SK-N-SH (cell line): ENCODE measurements at regions not wholly inside any gene's neighbourhood (a gene's known extent, or its start where the extent isn't known, plus 50 kb on each side); places are given as distances from the start of the nearest gene placed in this dataset.

Experiments
- FOXM1 ChIP-seq: IDR thresholded peaks from 2 replicates; pipeline ENCODE4 v1.4.0; 2012; ENCODE audit warnings: low read depth, mild to moderate bottlenecking
- JUND ChIP-seq: IDR thresholded peaks from 2 replicates; pipeline ENCODE4 v1.4.0; 2012
- RFX5 ChIP-seq: IDR thresholded peaks from 2 replicates; pipeline ENCODE4 v1.6.1; 2012; ENCODE audit warnings: mild to moderate bottlenecking, improper control_type of control experiment, low read length
- RXRA ChIP-seq: IDR thresholded peaks from 2 replicates; pipeline ENCODE4 v1.4.0; 2012; ENCODE audit warnings: low read depth, mild to moderate bottlenecking, borderline replicate concordance
- SMC3 ChIP-seq: IDR thresholded peaks from 2 replicates; pipeline ENCODE4 v1.6.1; 2012; ENCODE audit warnings: low read depth, low read length, improper control_type of control experiment
- TEAD4 ChIP-seq: IDR thresholded peaks from 2 replicates; pipeline ENCODE4 v1.4.0; 2012; ENCODE audit warnings: mild to moderate bottlenecking, borderline replicate concordance; ENCODE audit not compliant: insufficient read depth
- YY1 ChIP-seq: IDR thresholded peaks from 2 replicates; pipeline ENCODE4 v1.4.0; 2012; ENCODE audit warnings: low read depth, mild to moderate bottlenecking
- TF ChIP-seq, protein P1 (sequence below): fragments of 200-600 bp; sonication (generic); IDR thresholded peaks from 2 replicates; pipeline ENCODE4 v1.6.1; 2017; ENCODE audit warnings: antibody characterized with exemption, mild to moderate bottlenecking, moderate library complexity
- TF ChIP-seq, protein P2 (sequence below): fragments of 150-350 bp; IDR thresholded peaks from 2 replicates; pipeline ENCODE4 v1.6.1; 2017; ENCODE audit warnings: antibody characterized with exemption, low read length, low read depth, borderline replicate concordance

DNA sequence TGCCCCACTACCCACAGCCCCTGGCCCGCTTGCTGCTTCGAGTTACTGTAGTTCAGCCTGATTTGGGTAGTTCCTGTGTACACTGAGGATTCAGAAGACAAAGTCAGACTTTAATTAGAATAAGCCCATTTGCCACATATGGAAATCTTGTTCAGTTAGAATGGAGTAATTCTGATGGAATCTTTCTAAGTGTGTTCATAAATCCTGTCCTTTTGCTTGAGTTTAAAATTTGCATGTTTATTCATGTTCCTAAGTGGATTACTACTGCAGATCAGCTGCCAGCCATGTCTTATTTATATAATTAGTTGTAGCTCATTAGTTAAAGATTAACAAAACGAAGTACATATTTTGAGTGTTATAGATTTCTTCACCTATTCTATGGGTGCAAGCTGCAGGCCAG is 504.5 kb downstream of the PCNX1 start:
- TF ChIP-seq, protein P1, sequence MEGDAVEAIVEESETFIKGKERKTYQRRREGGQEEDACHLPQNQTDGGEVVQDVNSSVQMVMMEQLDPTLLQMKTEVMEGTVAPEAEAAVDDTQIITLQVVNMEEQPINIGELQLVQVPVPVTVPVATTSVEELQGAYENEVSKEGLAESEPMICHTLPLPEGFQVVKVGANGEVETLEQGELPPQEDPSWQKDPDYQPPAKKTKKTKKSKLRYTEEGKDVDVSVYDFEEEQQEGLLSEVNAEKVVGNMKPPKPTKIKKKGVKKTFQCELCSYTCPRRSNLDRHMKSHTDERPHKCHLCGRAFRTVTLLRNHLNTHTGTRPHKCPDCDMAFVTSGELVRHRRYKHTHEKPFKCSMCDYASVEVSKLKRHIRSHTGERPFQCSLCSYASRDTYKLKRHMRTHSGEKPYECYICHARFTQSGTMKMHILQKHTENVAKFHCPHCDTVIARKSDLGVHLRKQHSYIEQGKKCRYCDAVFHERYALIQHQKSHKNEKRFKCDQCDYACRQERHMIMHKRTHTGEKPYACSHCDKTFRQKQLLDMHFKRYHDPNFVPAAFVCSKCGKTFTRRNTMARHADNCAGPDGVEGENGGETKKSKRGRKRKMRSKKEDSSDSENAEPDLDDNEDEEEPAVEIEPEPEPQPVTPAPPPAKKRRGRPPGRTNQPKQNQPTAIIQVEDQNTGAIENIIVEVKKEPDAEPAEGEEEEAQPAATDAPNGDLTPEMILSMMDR = no peak
- TF ChIP-seq YY1 = no peak
- no peak for TF ChIP-seq JUND
- no peak for TF ChIP-seq RXRA
- no peak for TF ChIP-seq SMC3
- TF ChIP-seq RFX5 = no peak
- TF ChIP-seq FOXM1 = no peak
- TF ChIP-seq TEAD4 = no peak
- TF ChIP-seq, protein P2, sequence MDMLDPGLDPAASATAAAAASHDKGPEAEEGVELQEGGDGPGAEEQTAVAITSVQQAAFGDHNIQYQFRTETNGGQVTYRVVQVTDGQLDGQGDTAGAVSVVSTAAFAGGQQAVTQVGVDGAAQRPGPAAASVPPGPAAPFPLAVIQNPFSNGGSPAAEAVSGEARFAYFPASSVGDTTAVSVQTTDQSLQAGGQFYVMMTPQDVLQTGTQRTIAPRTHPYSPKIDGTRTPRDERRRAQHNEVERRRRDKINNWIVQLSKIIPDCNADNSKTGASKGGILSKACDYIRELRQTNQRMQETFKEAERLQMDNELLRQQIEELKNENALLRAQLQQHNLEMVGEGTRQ = no peak
